ENCODE measurements at regions not wholly inside any gene's neighbourhood (a gene's known extent, or its start where the extent isn't known, plus 50 kb on each side); places are given as distances from the start of the nearest gene placed in this dataset.
"Not testable (repeated sequence)": the region's sequence is repeated elsewhere in the genome, so short reads cannot be mapped to it uniquely, and the experiment has no call there.

DNA sequence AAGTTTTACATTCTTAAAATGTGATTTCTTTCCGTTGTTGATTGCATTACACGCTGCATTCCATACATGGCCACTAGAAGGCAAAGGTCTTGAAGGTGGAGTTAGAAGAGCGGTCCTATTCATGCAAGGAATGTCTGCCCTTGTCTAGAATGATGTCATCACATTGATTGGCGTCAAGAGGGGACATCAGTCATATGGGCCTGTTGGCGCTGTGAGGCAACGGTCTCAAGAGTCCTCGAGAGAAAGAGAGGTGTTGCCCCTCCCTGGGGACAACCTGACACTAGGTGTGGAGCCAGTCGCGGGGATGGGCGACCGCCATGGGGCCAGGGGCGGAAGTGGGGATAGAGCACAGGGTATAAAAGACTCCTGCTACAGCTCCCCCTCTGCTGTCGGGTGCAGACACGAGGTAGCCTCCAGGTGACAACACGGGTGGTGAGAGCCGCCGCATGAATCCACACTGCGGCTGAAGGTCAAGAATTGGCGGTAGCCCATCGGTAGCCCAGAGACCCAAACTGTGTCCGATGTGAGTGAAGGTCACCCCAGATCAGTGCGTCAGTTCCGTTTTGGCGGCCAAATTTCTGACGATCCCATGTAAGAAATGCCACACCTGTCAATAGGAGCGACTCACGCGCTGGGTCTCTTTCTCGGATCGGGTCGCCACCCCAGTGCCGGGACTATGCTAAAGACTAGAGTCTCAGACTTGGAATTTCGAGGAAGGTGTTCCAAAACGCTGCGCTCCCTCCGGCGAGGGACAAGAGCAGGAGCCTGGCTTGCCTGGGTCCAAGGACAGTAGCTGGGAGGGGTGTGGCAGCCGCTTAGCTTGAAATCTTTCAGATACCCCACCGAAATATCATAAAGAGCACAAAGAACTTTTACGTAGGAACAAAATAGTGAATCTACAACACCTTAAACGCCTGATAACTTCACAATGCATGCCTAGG, 93.2 kb upstream of the ZNF184 start:
- no peaks in the 10 kb centered on the region for H3K9me3 ChIP-seq (ENCODE audit: control insufficient read depth, low read length)
- H3K36me3 ChIP-seq (ENCODE audit: control insufficient read depth, insufficient read depth, low read length), result no peaks in the 10 kb centered on the region
- no peak for DNase-seq
- H3K27ac ChIP-seq (ENCODE audit: insufficient read depth, low read length, poor library complexity, severe bottlenecking), result no peak overlapping the region
- no peaks in the 10 kb centered on the region for H3K4me1 ChIP-seq (ENCODE audit: control insufficient read depth, insufficient read depth, low read length, poor library complexity, severe bottlenecking)
- no peak overlapping the region for H3K4me3 ChIP-seq (ENCODE audit: insufficient read depth, low read depth, low read length, poor library complexity, severe bottlenecking)
- peaks cover 50% of the 10 kb centered on the region for H3K27me3 ChIP-seq (replicated peaks; ENCODE audit: control insufficient read depth, insufficient read depth, low read length, poor library complexity, severe bottlenecking)

GRCh38 chr6:27562027-27562410, 89.1 kb upstream of the ZNF184 start:
- Histone ChIP-seq H3K9me3 (ENCODE audit: control insufficient read depth, low read length) (no peaks in the 10 kb centered on the region), H3K36me3 (ENCODE audit: control insufficient read depth, insufficient read depth, low read length) (no peaks in the 10 kb centered on the region), H3K27ac (ENCODE audit: insufficient read depth, low read length, poor library complexity, severe bottlenecking) (no peak overlapping the region), H3K4me3 (ENCODE audit: insufficient read depth, low read depth, low read length, poor library complexity, severe bottlenecking) (no peak overlapping the region), H3K4me1 (ENCODE audit: control insufficient read depth, insufficient read depth, low read length, poor library complexity, severe bottlenecking) (no peaks in the 10 kb centered on the region), H3K27me3 (replicated peaks; ENCODE audit: control insufficient read depth, insufficient read depth, low read length, poor library complexity, severe bottlenecking) (peaks cover 73% of the 10 kb centered on the region)
- DNase-seq, result no peak

DNA sequence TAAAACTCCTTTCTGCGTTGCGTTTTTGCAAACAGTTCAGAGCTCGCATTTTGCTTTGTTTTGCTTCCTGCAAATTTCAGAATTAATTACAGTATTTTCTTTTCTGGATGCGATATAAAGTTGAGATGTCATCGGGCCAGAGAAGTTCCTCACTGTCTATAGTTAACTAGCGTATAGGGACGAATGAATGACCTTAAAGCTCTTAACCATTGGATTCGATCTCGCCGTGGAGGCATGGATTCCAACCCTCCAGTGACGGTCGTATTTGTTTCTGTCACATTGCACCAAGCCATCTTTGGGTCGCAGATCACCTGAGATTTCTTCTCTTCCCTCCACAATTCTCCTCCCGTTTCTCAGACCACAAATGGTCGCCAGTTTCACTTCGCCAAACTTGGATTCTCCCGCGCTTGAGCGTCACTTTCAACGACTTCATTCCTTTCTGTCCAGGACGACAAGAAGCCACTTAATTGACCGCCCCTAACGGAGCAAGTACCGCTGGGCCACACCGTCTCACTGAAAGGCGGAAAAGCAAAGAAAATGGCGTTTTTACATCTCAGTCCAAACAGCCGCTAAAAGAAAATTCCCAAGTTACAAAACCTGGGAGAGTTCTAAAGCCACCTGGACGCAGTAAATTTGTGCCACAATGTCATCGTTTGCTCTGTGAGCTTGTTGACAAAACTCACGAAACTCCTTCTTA, 85.3 kb upstream of the ZNF184 start:
- no peaks in the 10 kb centered on the region for H3K9me3 ChIP-seq (ENCODE audit: control insufficient read depth, low read length)
- DNase-seq, result no peak
- no peak overlapping the region for H3K27ac ChIP-seq (ENCODE audit: insufficient read depth, low read length, poor library complexity, severe bottlenecking)
- no peak overlapping the region for H3K4me3 ChIP-seq (ENCODE audit: insufficient read depth, low read depth, low read length, poor library complexity, severe bottlenecking)
- peaks cover 60% of the 10 kb centered on the region for H3K27me3 ChIP-seq (replicated peaks; ENCODE audit: control insufficient read depth, insufficient read depth, low read length, poor library complexity, severe bottlenecking)
- H3K36me3 ChIP-seq (ENCODE audit: control insufficient read depth, insufficient read depth, low read length), result no peaks in the 10 kb centered on the region
- H3K4me1 ChIP-seq (ENCODE audit: control insufficient read depth, insufficient read depth, low read length, poor library complexity, severe bottlenecking), result no peaks in the 10 kb centered on the region

DNA sequence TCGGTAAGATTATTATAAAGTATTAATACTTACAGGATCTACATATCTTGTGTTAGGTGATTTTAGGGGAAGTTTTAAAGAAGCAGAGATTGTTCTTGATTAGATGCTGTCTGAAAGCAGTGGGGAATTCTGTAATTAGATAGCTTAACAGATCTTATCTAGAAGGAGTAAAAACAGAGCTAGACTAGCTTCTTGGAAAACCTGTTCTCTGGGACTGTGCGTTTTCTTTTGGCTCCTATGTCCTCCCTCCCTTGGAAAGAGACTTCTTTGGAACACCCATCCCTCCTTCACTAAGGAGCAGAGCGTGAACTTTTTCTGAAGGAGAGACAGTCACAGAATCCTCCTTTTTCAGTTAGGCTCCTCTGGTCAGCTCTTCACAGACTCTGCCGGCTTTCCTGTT, 83.5 kb upstream of the ZNF184 start:
- no peak for DNase-seq
- no peaks in the 10 kb centered on the region for H3K4me1 ChIP-seq (ENCODE audit: control insufficient read depth, insufficient read depth, low read length, poor library complexity, severe bottlenecking)
- no peaks in the 10 kb centered on the region for H3K9me3 ChIP-seq (ENCODE audit: control insufficient read depth, low read length)
- H3K27me3 ChIP-seq (replicated peaks; ENCODE audit: control insufficient read depth, insufficient read depth, low read length, poor library complexity, severe bottlenecking), result peaks cover 46% of the 10 kb centered on the region
- H3K36me3 ChIP-seq (ENCODE audit: control insufficient read depth, insufficient read depth, low read length), result no peaks in the 10 kb centered on the region
- H3K27ac ChIP-seq (ENCODE audit: insufficient read depth, low read length, poor library complexity, severe bottlenecking), result no peak overlapping the region
- no peak overlapping the region for H3K4me3 ChIP-seq (ENCODE audit: insufficient read depth, low read depth, low read length, poor library complexity, severe bottlenecking)

- H3K27ac ChIP-seq (ENCODE audit: insufficient read depth, low read length, poor library complexity, severe bottlenecking), result no peak overlapping the region
- H3K36me3 ChIP-seq (ENCODE audit: control insufficient read depth, insufficient read depth, low read length), result no peaks in the 10 kb centered on the region
- no peak for DNase-seq
- no peak overlapping the region for H3K4me3 ChIP-seq (ENCODE audit: insufficient read depth, low read depth, low read length, poor library complexity, severe bottlenecking)
- H3K4me1 ChIP-seq (ENCODE audit: control insufficient read depth, insufficient read depth, low read length, poor library complexity, severe bottlenecking), result no peaks in the 10 kb centered on the region
- no peaks in the 10 kb centered on the region for H3K9me3 ChIP-seq (ENCODE audit: control insufficient read depth, low read length)
- H3K27me3 ChIP-seq (replicated peaks; ENCODE audit: control insufficient read depth, insufficient read depth, low read length, poor library complexity, severe bottlenecking), result peaks cover 35% of the 10 kb centered on the region
Measured at GRCh38 chr6:27553123-27553904, 80.4 kb upstream of the ZNF184 start.

DNA sequence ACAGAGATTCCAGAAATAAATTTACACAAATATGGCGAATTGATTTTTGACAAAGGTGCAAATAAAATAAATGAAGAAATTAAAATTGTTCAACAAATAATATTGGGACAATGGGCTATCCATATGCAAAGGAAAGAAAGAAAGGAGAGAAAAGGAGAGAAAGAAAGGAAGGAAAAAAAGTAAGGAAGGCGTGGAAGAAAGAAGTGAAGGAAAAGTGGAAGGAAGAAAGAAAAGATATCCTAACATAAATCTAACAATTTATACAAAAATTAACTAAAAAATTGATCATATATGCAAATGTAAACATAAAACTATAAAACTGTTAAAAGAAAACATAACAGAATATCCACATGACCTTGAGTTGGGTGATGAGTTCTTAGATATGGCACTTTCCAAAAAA, 78.7 kb upstream of the ZNF184 start:
- H3K36me3 ChIP-seq (ENCODE audit: control insufficient read depth, insufficient read depth, low read length), result no peaks in the 10 kb centered on the region
- H3K4me3 ChIP-seq (ENCODE audit: insufficient read depth, low read depth, low read length, poor library complexity, severe bottlenecking), result no peak overlapping the region
- no peak for DNase-seq
- no peaks in the 10 kb centered on the region for H3K9me3 ChIP-seq (ENCODE audit: control insufficient read depth, low read length)
- no peak overlapping the region for H3K27ac ChIP-seq (ENCODE audit: insufficient read depth, low read length, poor library complexity, severe bottlenecking)
- H3K27me3 ChIP-seq (replicated peaks; ENCODE audit: control insufficient read depth, insufficient read depth, low read length, poor library complexity, severe bottlenecking), result peaks cover 34% of the 10 kb centered on the region
- H3K4me1 ChIP-seq (ENCODE audit: control insufficient read depth, insufficient read depth, low read length, poor library complexity, severe bottlenecking), result no peaks in the 10 kb centered on the region

- no peak overlapping the region for H3K27ac ChIP-seq (ENCODE audit: insufficient read depth, low read length, poor library complexity, severe bottlenecking)
- H3K4me1 ChIP-seq (ENCODE audit: control insufficient read depth, insufficient read depth, low read length, poor library complexity, severe bottlenecking), result no peaks in the 10 kb centered on the region
- peaks cover 37% of the 10 kb centered on the region for H3K27me3 ChIP-seq (replicated peaks; ENCODE audit: control insufficient read depth, insufficient read depth, low read length, poor library complexity, severe bottlenecking)
Measured at GRCh38 chr6:27550692-27551091, 77.8 kb upstream of the ZNF184 start.

DNA sequence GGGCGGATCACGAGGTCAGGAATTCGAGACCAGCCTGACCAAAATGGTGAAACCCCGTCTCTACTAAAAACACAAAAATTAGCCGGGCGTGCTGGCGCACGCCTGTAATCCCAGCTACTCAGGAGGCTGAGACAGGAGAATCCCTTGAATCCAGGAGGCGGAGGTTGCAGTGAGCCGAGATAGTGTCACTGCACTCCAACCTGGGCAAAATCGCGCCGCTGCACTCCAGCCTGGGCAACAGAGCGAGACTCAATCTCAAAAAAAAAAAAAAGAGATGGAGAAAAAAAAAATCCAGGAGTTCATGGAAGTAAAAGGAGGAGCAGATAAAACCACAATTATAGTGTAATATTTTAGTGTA, 76.3 kb upstream of the ZNF184 start:
- H3K27ac ChIP-seq (ENCODE audit: insufficient read depth, low read length, poor library complexity, severe bottlenecking); H3K4me3 ChIP-seq (ENCODE audit: insufficient read depth, low read depth, low read length, poor library complexity, severe bottlenecking); H3K9me3 ChIP-seq (ENCODE audit: control insufficient read depth, low read length); H3K36me3 ChIP-seq (ENCODE audit: control insufficient read depth, insufficient read depth, low read length); DNase-seq; H3K4me1 ChIP-seq (ENCODE audit: control insufficient read depth, insufficient read depth, low read length, poor library complexity, severe bottlenecking): not testable (repeated sequence)
- H3K27me3 ChIP-seq (replicated peaks; ENCODE audit: control insufficient read depth, insufficient read depth, low read length, poor library complexity, severe bottlenecking), result peaks cover 45% of the 10 kb centered on the region

More at GRCh38 chr6:27550692-27551091, 77.8 kb upstream of the ZNF184 start:
- no peaks in the 10 kb centered on the region for H3K36me3 ChIP-seq (ENCODE audit: control insufficient read depth, insufficient read depth, low read length)
- no peaks in the 10 kb centered on the region for H3K9me3 ChIP-seq (ENCODE audit: control insufficient read depth, low read length)
- no peak for DNase-seq
- no peak overlapping the region for H3K4me3 ChIP-seq (ENCODE audit: insufficient read depth, low read depth, low read length, poor library complexity, severe bottlenecking)

DNA sequence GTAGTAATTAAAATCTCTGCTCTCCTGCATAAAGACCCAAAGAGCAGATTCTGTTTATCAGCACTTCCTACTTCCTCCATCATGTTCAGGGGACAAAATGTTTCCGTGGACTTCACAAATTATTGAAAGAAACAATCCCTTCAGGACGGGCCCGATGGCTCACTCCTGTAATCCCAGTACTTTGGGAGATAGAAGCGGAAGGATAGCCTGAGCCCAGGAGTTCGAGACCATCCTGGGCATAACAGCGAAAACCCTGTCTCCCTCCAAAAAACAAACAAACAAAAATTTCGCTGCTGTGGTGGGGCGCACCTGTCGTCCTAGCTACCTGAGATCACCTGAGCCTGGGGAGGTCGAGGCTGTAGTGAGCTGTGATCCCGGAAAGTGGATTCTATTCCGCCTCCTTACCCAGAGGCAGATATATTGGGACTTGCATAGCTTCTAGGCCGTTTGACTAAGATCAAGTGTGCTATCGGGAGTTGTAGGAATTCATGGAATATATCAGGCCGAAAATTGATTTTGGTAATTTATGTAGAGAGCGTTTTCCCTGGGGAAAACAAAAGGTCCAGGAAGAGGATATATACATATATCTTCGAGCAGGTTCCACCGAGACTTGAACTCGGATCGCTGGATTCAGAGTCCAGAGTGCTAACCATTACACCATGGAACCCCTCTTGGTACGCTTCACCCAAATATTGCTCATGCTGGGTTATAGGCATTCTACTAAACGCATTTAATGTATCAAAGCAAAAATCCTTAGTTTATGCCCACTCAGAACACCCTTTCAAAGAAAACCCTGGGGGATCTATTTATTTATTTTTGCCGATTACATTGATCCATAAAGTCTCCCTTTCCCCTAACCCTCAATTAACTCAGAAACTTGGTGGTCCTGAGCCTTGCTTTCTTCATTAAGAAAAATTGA, 74.5 kb upstream of the ZNF184 start:
- Histone ChIP-seq H3K27ac (ENCODE audit: insufficient read depth, low read length, poor library complexity, severe bottlenecking) (no peak overlapping the region), H3K9me3 (ENCODE audit: control insufficient read depth, low read length) (no peaks in the 10 kb centered on the region), H3K4me1 (ENCODE audit: control insufficient read depth, insufficient read depth, low read length, poor library complexity, severe bottlenecking) (no peaks in the 10 kb centered on the region), H3K36me3 (ENCODE audit: control insufficient read depth, insufficient read depth, low read length) (no peaks in the 10 kb centered on the region), H3K27me3 (replicated peaks; ENCODE audit: control insufficient read depth, insufficient read depth, low read length, poor library complexity, severe bottlenecking) (peaks cover 45% of the 10 kb centered on the region), H3K4me3 (ENCODE audit: insufficient read depth, low read depth, low read length, poor library complexity, severe bottlenecking) (no peak overlapping the region)
- no peak for DNase-seq

All from effector memory CD4-positive, alpha-beta T cell (primary cell).